B cell (primary cell): ENCODE measurements at regions not wholly inside any gene's neighbourhood (a gene's known extent, or its start where the extent isn't known, plus 50 kb on each side); places are given as distances from the start of the nearest gene placed in this dataset.

Source experiments
- ATAC-seq: fragments of 200-7000 bp; cut with Tn5 transposase; one replicate; pipeline ENCODE4 v1.10.0; 2021; ENCODE audit warnings: low read depth, mild to moderate bottlenecking, moderate number of reproducible peaks, moderate library complexity
- CTCF ChIA-PET: fragments of 350-600 bp; sonication (Branson Sonifier 250); formaldehyde crosslinking; loops from one replicate; lab custom pipeline; 2021; ENCODE audit warnings: antibody characterized with exemption, inconsistent platforms; lab: Charles Lee
- POLR2A ChIA-PET: fragments of 350-600 bp; sonication (Branson Sonifier 250); formaldehyde crosslinking; loops from one replicate; lab custom pipeline; 2021; ENCODE audit warnings: antibody characterized with exemption; lab: Charles Lee
- DNase-seq: peaks from one replicate; pipeline ENCODE4 v3.0.0; 2013
- H2AFZ ChIP-seq: 2 replicates; pipeline ENCODE4 v1.6.1; 2012; ENCODE audit warnings: mild to moderate bottlenecking, low read depth, low read length; ENCODE audit not compliant: insufficient read depth, poor library complexity, severe bottlenecking
- H3K27ac ChIP-seq, 2 donors: 1 replicate in 1 of 2; 2 replicates in 1 of 2; pipeline ENCODE4 v1.5.1; 2012 to 2013; ENCODE audit warnings: low read length in 2 of 2, mild to moderate bottlenecking in 2 of 2, moderate library complexity in 1 of 2
- H3K27me3 ChIP-seq, 4 experiments: fragments of 200-600 bp in 1 of 4; sonication (generic) in 1 of 4; replicated peaks in 1 of 4; 1 replicate in 2 of 4; 2 replicates in 2 of 4; pipeline versions ENCODE4 v1.6.1 to v1.7.0; 2013 to 2016; ENCODE audit warnings: low read length in 3 of 4, mild to moderate bottlenecking in 2 of 4, mixed read lengths in 1 of 4, moderate library complexity in 1 of 4; ENCODE audit not compliant: insufficient read depth in 4 of 4, control insufficient read depth in 3 of 4; ENCODE audit errors: control extremely low read depth in 1 of 4
- H3K36me3 ChIP-seq, 2 experiments: replicated peaks in 1 of 2; 1 replicate in 1 of 2; 2 replicates in 1 of 2; pipeline versions ENCODE4 v1.6.1 to v1.7.1; 2013; ENCODE audit warnings: low read length in 1 of 2; ENCODE audit not compliant: insufficient read depth in 2 of 2, control insufficient read depth in 1 of 2; ENCODE audit errors: control extremely low read depth in 1 of 2, extremely low read depth in 1 of 2
- H3K4me1 ChIP-seq, 2 donors: fragments of 200-600 bp in 1 of 2; sonication (generic) in 1 of 2; 1 replicate in 1 of 2; 2 replicates in 1 of 2; pipeline versions ENCODE4 v1.5.1 to v1.6.1; 2013 to 2017; ENCODE audit warnings: low read length in 2 of 2; ENCODE audit not compliant: control insufficient read depth in 2 of 2, insufficient read depth in 2 of 2
- H3K4me2 ChIP-seq: replicated peaks from 2 replicates; pipeline ENCODE3; 2012; ENCODE audit warnings: mild to moderate bottlenecking, low read depth, low read length; ENCODE audit not compliant: poor library complexity, severe bottlenecking
- H3K4me3 ChIP-seq, 5 experiments: fragments of 200-600 bp in 1 of 5; sonication (generic) in 1 of 5; 1 replicate in 3 of 5; 2 replicates in 2 of 5; pipeline versions ENCODE4 v1.5.1 to v1.7.0; 2011 to 2016; ENCODE audit warnings: low read length in 4 of 5, mild to moderate bottlenecking in 4 of 5, low read depth in 2 of 5, control low read depth in 1 of 5, moderate library complexity in 1 of 5; ENCODE audit not compliant: insufficient read depth in 1 of 5; ENCODE audit errors: control extremely low read depth in 1 of 5, extremely low read depth in 1 of 5
- H3K79me2 ChIP-seq: fragments of 200-600 bp; sonication (generic); one replicate; pipeline ENCODE4 v1.6.0; 2016; ENCODE audit warnings: low read length; ENCODE audit not compliant: control insufficient read depth, insufficient read depth
- H3K9ac ChIP-seq: fragments of 200-600 bp; sonication (generic); 2 replicates; pipeline ENCODE4 v1.6.1; 2017; ENCODE audit warnings: mild to moderate bottlenecking, low read length, moderate library complexity
- H3K9me3 ChIP-seq, 3 donors: one replicate each; pipeline versions ENCODE4 v1.6.1 to v1.7.1; 2013; ENCODE audit warnings: low read length in 2 of 3; ENCODE audit not compliant: control insufficient read depth in 2 of 3, insufficient read depth in 1 of 3; ENCODE audit errors: control extremely low read depth in 1 of 3
- H4K20me1 ChIP-seq: 2 replicates; pipeline ENCODE4 v1.6.0; 2012; ENCODE audit warnings: mild to moderate bottlenecking, low read length; ENCODE audit not compliant: insufficient read depth, control insufficient read depth, poor library complexity, severe bottlenecking
- H3K27ac Mint-ChIP-seq: one replicate; pipeline ENCODE4 v1.8.0; 2021; ENCODE audit warnings: mixed read lengths
- H3K27me3 Mint-ChIP-seq: one replicate; pipeline ENCODE4 v1.8.0; 2021; ENCODE audit warnings: mixed read lengths
- H3K4me1 Mint-ChIP-seq: one replicate; pipeline ENCODE4 v1.8.0; 2021; ENCODE audit warnings: mixed read lengths
- H3K4me3 Mint-ChIP-seq: one replicate; pipeline ENCODE4 v1.8.0; 2021; ENCODE audit warnings: mixed read lengths
- H3K9me3 Mint-ChIP-seq: one replicate; pipeline ENCODE4 v1.8.0; 2022; ENCODE audit warnings: mixed read lengths; ENCODE audit not compliant: insufficient read depth
- EZH2 ChIP-seq: IDR thresholded peaks from 2 replicates; pipeline ENCODE4 v1.6.1; 2012; ENCODE audit warnings: borderline replicate concordance, low read depth, mild to moderate bottlenecking, moderate library complexity, low read length; ENCODE audit not compliant: insufficient read depth, poor library complexity, severe bottlenecking
- WGBS: methylation state at CpG from one replicate; pipeline ENCODE4 v1.1.5; 2013; ENCODE audit warnings: missing lambda C conversion rate; ENCODE audit not compliant: insufficient coverage; 5-methylcytosine and 5-hydroxymethylcytosine counted together
- intact Hi-C: fragments of 100-400 bp; cut with micrococcal nuclease; formaldehyde crosslinking; loops from one replicate; pipeline ENCODE4 v1.10.0; 2022
- TF ChIP-seq, protein P1 (sequence below): fragments of 200-600 bp; IDR thresholded peaks from one replicate; pipeline ENCODE4 v1.8.0; 2022; ENCODE audit warnings: antibody characterized with exemption, mild to moderate bottlenecking

DNA sequence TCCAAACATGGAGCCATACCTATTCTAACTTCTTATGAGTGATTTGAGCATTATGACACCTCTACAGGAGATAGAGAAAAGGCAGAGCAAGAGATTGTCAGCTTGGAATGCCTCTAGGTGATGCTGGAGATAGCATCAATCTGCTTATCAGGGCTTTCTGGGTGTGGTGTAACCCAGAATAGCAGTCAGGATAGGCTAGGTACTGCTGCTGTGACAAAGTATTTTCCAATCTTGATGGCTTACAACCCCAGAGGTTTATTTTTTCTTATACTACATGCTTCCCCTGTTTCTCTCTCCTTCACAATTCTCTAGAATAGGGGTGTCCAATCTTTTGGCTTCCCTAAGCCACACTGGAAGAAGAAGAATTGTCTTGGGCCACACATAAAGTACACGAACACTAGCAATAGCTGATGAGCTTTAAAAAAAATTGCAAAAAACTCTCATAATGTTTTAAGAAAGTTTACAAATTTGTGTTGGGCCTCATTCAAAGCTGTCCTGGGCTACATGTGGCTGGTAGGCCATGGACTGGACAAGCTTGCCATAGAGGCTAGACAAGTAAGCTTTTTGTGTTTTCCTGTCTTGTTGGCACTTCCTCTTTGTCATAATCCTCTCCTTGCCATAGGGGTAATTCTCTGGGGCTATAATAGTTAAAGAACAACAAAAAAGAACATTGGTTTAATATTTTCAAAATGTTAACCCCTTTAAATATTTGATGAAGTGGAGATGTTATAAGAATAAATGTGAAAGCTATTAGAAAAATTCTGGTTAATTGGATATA is 123.9 kb upstream of the PMCH start:
- H3K9me3 ChIP-seq, result peaks cover 0 to 3% (median 2%) of the 10 kb centered on the region in 3 donors
- H3K4me3 ChIP-seq, result no peak overlapping the region
- TF ChIP-seq EZH2, result no peak
- TF ChIP-seq, protein P1, sequence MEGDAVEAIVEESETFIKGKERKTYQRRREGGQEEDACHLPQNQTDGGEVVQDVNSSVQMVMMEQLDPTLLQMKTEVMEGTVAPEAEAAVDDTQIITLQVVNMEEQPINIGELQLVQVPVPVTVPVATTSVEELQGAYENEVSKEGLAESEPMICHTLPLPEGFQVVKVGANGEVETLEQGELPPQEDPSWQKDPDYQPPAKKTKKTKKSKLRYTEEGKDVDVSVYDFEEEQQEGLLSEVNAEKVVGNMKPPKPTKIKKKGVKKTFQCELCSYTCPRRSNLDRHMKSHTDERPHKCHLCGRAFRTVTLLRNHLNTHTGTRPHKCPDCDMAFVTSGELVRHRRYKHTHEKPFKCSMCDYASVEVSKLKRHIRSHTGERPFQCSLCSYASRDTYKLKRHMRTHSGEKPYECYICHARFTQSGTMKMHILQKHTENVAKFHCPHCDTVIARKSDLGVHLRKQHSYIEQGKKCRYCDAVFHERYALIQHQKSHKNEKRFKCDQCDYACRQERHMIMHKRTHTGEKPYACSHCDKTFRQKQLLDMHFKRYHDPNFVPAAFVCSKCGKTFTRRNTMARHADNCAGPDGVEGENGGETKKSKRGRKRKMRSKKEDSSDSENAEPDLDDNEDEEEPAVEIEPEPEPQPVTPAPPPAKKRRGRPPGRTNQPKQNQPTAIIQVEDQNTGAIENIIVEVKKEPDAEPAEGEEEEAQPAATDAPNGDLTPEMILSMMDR, result no peak
- ChIA-PET POLR2A (no interaction called here), CTCF (no interaction called here)
- H3K9ac ChIP-seq, result no peak overlapping the region
- no peaks in the 10 kb centered on the region for H3K79me2 ChIP-seq
- intact Hi-C loops, result no loop called here
- Mint-ChIP-seq H3K27me3 (peaks cover 15% of the 10 kb centered on the region), H3K4me3 (no peak overlapping the region), H3K9me3 (no peaks in the 10 kb centered on the region), H3K4me1 (no peaks in the 10 kb centered on the region), H3K27ac (no peak overlapping the region)
- H3K27me3 ChIP-seq, result no peaks in the 10 kb centered on the region
- no peak overlapping the region for H2AFZ ChIP-seq
- no peak for DNase-seq
- no peak for ATAC-seq
- no peaks in the 10 kb centered on the region for H3K36me3 ChIP-seq
- no peak overlapping the region for H3K4me2 ChIP-seq
- H3K27ac ChIP-seq, result no peak overlapping the region
- no CpG with 5 or more reads among the region's 1 CpG for WGBS
- H4K20me1 ChIP-seq, result no peaks in the 10 kb centered on the region
- H3K4me1 ChIP-seq, result no peaks in the 10 kb centered on the region

DNA sequence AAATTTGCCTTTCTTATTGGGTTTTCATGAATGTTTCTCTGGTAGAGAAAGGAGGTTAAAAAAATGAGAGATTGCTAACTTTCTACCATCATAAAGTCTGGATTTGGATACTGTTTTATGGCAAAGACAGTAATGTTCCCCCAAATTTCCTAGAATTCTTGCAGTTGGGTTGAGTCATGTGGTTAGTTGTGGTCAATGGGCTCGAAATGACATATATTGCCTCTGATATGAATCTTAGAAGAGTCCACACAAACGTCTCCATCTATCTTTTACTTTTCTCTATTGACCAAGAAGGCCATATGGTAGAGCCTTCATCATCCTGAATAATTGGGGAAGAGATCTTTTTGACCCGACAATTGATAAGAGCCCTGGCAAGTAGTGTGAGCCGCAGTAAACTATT is 119.5 kb upstream of the PMCH start:
- Histone ChIP-seq H4K20me1 (no peaks in the 10 kb centered on the region), H3K27ac (no peak overlapping the region), H3K4me1 (no peaks in the 10 kb centered on the region), H3K36me3 (no peaks in the 10 kb centered on the region), H3K27me3 (no peaks in the 10 kb centered on the region), H3K4me3 (no peak overlapping the region), H2AFZ (no peak overlapping the region), H3K9me3 (peaks cover 0 to 1% (median 0%) of the 10 kb centered on the region in 3 donors), H3K9ac (no peak overlapping the region), H3K4me2 (no peak overlapping the region), H3K79me2 (no peaks in the 10 kb centered on the region)
- Mint-ChIP-seq H3K27ac (no peak overlapping the region), H3K4me1 (no peaks in the 10 kb centered on the region), H3K27me3 (peaks cover 14% of the 10 kb centered on the region), H3K4me3 (no peak overlapping the region), H3K9me3 (no peaks in the 10 kb centered on the region)
- ATAC-seq (no peak), DNase-seq (no peak)
- intact Hi-C loops, result no loop called here
- no peak for TF ChIP-seq EZH2
- TF ChIP-seq, protein P1, result no peak
- ChIA-PET POLR2A (no interaction called here), CTCF (no interaction called here)
- WGBS, result no CpG with 5 or more reads among the region's 4 CpGs
